A549 (cell line): ENCODE measurements at regions not wholly inside any gene's neighbourhood (a gene's known extent, or its start where the extent isn't known, plus 50 kb on each side); places are given as distances from the start of the nearest gene placed in this dataset.

ENCODE experiments used
- ATAC-seq, 2 experiments: fragments of 200-7000 bp in 1 of 2; fragments of >200 bp in 1 of 2; cut with Nextera tagmentation in 1 of 2; cut with Tn5 transposase in 1 of 2; 3 replicates each; pipeline versions ENCODE4 v1.8.0 to v1.9.1; 2018 to 2020; ENCODE audit warnings: mild to moderate bottlenecking in 1 of 2, moderate library complexity in 1 of 2
- CTCF ChIA-PET: fragments of 300-600 bp; sonication (Branson Sonifier 250); formaldehyde crosslinking; extraction: SDS; loops from one replicate; lab custom pipeline; 2021; ENCODE audit warnings: antibody characterized with exemption, inconsistent platforms; lab: Yijun Ruan, JAX
- POLR2A ChIA-PET: fragments of 350-600 bp; formaldehyde crosslinking; extraction: SDS; loops from one replicate; lab custom pipeline; 2021; ENCODE audit warnings: antibody characterized with exemption, inconsistent platforms; lab: Yijun Ruan, JAX
- DNase-seq, 2 experiments: peaks; one replicate each; pipeline versions ENCODE4 v3.0.0 to v3.0.0-alpha.2; 2011 to 2016; ENCODE audit warnings: low read depth in 1 of 2, low spot score in 1 of 2
- FAIRE-seq: peaks from 2 replicates; lab custom pipeline; 2011; peaks lifted over from hg19 to GRCh38; lab: Jason Lieb, UNC
- H3K27ac ChIP-seq, 2 experiments: fragments of >200 bp; sonication (Bioruptor Twin); formaldehyde crosslinking; 3 replicates each; pipeline ENCODE4 v1.5.1; 2016 to 2017
- H3K4me1 ChIP-seq: fragments of >200 bp; sonication (Bioruptor Twin); formaldehyde crosslinking; 3 replicates; pipeline ENCODE4 v1.6.1; 2016
- H3K4me2 ChIP-seq: fragments of >200 bp; sonication (Bioruptor Twin); formaldehyde crosslinking; 3 replicates; pipeline ENCODE4 v1.6.1; 2016
- H3K4me3 ChIP-seq: fragments of >200 bp; sonication (Bioruptor Twin); formaldehyde crosslinking; 3 replicates; pipeline ENCODE4 v1.5.1; 2016
- H3K9me3 ChIP-seq: fragments of >200 bp; sonication (Bioruptor Twin); formaldehyde crosslinking; 3 replicates; pipeline ENCODE4 v1.6.1; 2016
- BHLHE40 ChIP-seq: IDR thresholded peaks from 2 replicates; pipeline ENCODE4 v1.6.1; 2012; ENCODE audit warnings: low read depth, low read length, inconsistent platforms
- CEBPB ChIP-seq, 2 experiments: fragments of >200 bp in 1 of 2; sonication (Bioruptor Twin) in 1 of 2; formaldehyde crosslinking in 1 of 2; IDR thresholded peaks; 2 replicates each; pipeline ENCODE4 v1.6.1; 2012 to 2016
- CHD2 ChIP-seq: fragments of 150-350 bp; IDR thresholded peaks from 2 replicates; pipeline ENCODE4 v1.6.1; 2014; ENCODE audit warnings: low read length; ENCODE audit not compliant: partially characterized antibody
- EHMT2 ChIP-seq: fragments of 200-600 bp; sonication (generic); IDR thresholded peaks from 2 replicates; pipeline ENCODE4 v1.6.1; 2016; ENCODE audit warnings: antibody characterized with exemption, low read depth, mild to moderate bottlenecking, moderate library complexity
- FOSB ChIP-seq: fragments of 250-450 bp; sonication (Bioruptor Pico); IDR thresholded peaks from 2 replicates; pipeline ENCODE4 v1.5.0; 2020; ENCODE audit warnings: mild to moderate bottlenecking, moderate library complexity
- GATA3 ChIP-seq: IDR thresholded peaks from 2 replicates; pipeline ENCODE4 v1.6.1; 2012; ENCODE audit warnings: borderline replicate concordance
- HOXA7 ChIP-seq: fragments of 250-450 bp; sonication (Bioruptor Pico); IDR thresholded peaks from 2 replicates; pipeline ENCODE4 v1.5.0; 2020; ENCODE audit warnings: mild to moderate bottlenecking, moderate library complexity
- JUN ChIP-seq, 2 experiments: fragments of >200 bp; sonication (Bioruptor Twin); formaldehyde crosslinking; IDR thresholded peaks; 2 replicates in 1 of 2; 3 replicates in 1 of 2; pipeline ENCODE4 v1.6.1; 2016 to 2017
- MAFK ChIP-seq: fragments of 450-650 bp; IDR thresholded peaks from 2 replicates; pipeline ENCODE4 v1.6.1; 2014; ENCODE audit not compliant: partially characterized antibody
- NPAS2 ChIP-seq: fragments of 250-450 bp; sonication (Bioruptor Pico); IDR thresholded peaks from 2 replicates; pipeline ENCODE4 v1.8.0; 2022; ENCODE audit warnings: mild to moderate bottlenecking, moderate library complexity, borderline replicate concordance
- PHF8 ChIP-seq: fragments of 200-600 bp; sonication (generic); IDR thresholded peaks from 2 replicates; pipeline ENCODE4 v1.6.1; 2016; ENCODE audit warnings: low read depth, mild to moderate bottlenecking, antibody characterized with exemption, moderate library complexity, borderline replicate concordance
- POLR2AphosphoS2 ChIP-seq: conservative IDR thresholded peaks from 2 replicates; pipeline ENCODE4 v1.6.1; 2012; ENCODE audit warnings: low read length, improper control_type of control experiment, inconsistent platforms
- RAD21 ChIP-seq, 2 experiments: fragments of >200 bp in 1 of 2; sonication (Bioruptor Twin) in 1 of 2; formaldehyde crosslinking in 1 of 2; IDR thresholded peaks in 1 of 2; conservative IDR thresholded peaks in 1 of 2; 2 replicates in 1 of 2; 3 replicates in 1 of 2; pipeline ENCODE4 v1.6.1; 2012 to 2018; ENCODE audit warnings: inconsistent platforms in 1 of 2
- RARB ChIP-seq: fragments of 250-450 bp; sonication (Bioruptor Pico); IDR thresholded peaks from 2 replicates; pipeline ENCODE4 v1.8.0; 2021; ENCODE audit warnings: mild to moderate bottlenecking, moderate library complexity
- RFX5 ChIP-seq: fragments of 450-650 bp; IDR thresholded peaks from 2 replicates; pipeline ENCODE4 v1.7.1; 2014; ENCODE audit warnings: antibody characterized with exemption, mild to moderate bottlenecking, moderate library complexity
- SREBF2 ChIP-seq: fragments of 450-650 bp; IDR thresholded peaks from 2 replicates; pipeline ENCODE4 v1.6.1; 2014; ENCODE audit warnings: mild to moderate bottlenecking, moderate library complexity
- TP53 ChIP-seq: fragments of 250-450 bp; sonication (Bioruptor Pico); IDR thresholded peaks from 2 replicates; pipeline ENCODE4 v1.5.0; 2021; ENCODE audit warnings: mild to moderate bottlenecking, moderate library complexity
- ZC3H11A ChIP-seq: fragments of 450-650 bp; IDR thresholded peaks from 2 replicates; pipeline ENCODE4 v1.6.1; 2014; ENCODE audit warnings: antibody characterized with exemption, mild to moderate bottlenecking
- ZFP36 ChIP-seq: fragments of 450-650 bp; IDR thresholded peaks from 2 replicates; pipeline ENCODE4 v1.6.1; 2014; ENCODE audit warnings: borderline replicate concordance; ENCODE audit not compliant: partially characterized antibody
- ZSCAN20 ChIP-seq: fragments of 250-450 bp; sonication (Bioruptor Pico); IDR thresholded peaks from 2 replicates; pipeline ENCODE4 v1.8.0; 2022; ENCODE audit warnings: mild to moderate bottlenecking, moderate library complexity
- WGBS: methylation state at CpG from one replicate; pipeline ENCODE4 v1.1.6; 2017; ENCODE audit errors: missing lambda C conversion rate; 5-methylcytosine and 5-hydroxymethylcytosine counted together
- TF ChIP-seq, protein P1 (sequence below): IDR thresholded peaks from 2 replicates; pipeline ENCODE4 v1.6.1; 2012
- TF ChIP-seq, protein P2 (sequence below): IDR thresholded peaks from 2 replicates; pipeline ENCODE4 v1.6.1; 2012; ENCODE audit warnings: low read depth, borderline replicate concordance
- TF ChIP-seq, protein P3 (sequence below): fragments of >200 bp; sonication (Bioruptor Twin); formaldehyde crosslinking; IDR thresholded peaks from 3 replicates; pipeline ENCODE4 v1.6.1; 2016
- TF ChIP-seq, protein P4 (sequence below): fragments of 150-350 bp; IDR thresholded peaks from 2 replicates; pipeline ENCODE4 v1.6.1; 2014; ENCODE audit warnings: low read depth, mild to moderate bottlenecking, low read length
- TF ChIP-seq, protein P5 (sequence below): IDR thresholded peaks from 2 replicates; pipeline ENCODE4 v1.6.1; 2012

DNA sequence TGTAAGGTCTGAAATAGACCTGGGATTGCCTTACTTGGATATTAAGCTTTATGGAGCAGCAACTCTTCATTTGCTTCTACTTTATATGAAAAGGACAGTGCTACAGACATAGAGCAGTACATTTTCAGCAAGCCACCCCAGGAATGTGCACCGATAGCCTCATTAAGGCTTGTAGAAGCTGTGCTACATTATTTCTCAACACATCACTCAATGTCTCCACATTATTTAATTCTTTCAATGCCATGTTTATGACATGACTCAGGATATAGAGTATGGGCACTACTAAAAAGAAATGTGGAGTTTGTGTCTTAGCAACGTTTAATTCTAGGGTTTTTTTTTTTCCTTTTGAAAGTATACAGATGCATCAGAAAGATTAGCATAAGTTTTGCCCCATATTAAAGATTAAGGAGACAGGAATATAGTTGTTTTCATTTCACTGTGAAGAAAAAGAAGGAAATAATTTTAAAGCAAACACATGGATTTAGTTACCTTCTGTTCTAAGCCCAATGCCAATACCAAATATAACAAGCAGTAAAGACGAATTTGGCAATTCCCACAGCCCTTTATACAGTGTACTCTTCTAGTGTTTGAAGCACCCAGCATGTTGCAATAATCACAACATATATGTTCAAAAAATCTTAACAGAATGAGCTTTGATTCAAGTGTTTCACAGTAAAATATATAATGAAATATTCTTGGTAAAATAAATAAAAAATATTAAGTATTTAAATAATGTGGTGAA, 2140.1 kb upstream of the AGA start:
- CTCF ChIA-PET: no interaction called here
- no peak overlapping the region for H3K27ac ChIP-seq
- no peak for TF ChIP-seq RAD21 (conservative IDR thresholded peaks at IDR 0.05 in 1 of 2, IDR thresholded peaks at IDR 0.05 in 1 of 2)
- no peak for TF ChIP-seq ZC3H11A
- no peak for TF ChIP-seq RFX5
- no peak for TF ChIP-seq EHMT2
- TF ChIP-seq RARB (CRISPR knock-in tag): no peak
- no peak for TF ChIP-seq POLR2AphosphoS2
- no peak for TF ChIP-seq BHLHE40
- TF ChIP-seq CHD2: no peak
- TF ChIP-seq, protein P1, sequence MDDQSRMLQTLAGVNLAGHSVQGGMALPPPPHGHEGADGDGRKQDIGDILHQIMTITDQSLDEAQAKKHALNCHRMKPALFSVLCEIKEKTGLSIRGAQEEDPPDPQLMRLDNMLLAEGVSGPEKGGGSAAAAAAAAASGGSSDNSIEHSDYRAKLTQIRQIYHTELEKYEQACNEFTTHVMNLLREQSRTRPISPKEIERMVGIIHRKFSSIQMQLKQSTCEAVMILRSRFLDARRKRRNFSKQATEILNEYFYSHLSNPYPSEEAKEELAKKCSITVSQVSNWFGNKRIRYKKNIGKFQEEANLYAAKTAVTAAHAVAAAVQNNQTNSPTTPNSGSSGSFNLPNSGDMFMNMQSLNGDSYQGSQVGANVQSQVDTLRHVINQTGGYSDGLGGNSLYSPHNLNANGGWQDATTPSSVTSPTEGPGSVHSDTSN: no peak
- TF ChIP-seq SREBF2: no peak
- no peak for TF ChIP-seq FOSB (CRISPR knock-in tag)
- no peak for TF ChIP-seq NPAS2 (CRISPR knock-in tag)
- TF ChIP-seq, protein P2, sequence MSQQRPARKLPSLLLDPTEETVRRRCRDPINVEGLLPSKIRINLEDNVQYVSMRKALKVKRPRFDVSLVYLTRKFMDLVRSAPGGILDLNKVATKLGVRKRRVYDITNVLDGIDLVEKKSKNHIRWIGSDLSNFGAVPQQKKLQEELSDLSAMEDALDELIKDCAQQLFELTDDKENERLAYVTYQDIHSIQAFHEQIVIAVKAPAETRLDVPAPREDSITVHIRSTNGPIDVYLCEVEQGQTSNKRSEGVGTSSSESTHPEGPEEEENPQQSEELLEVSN: no peak
- no peak for TF ChIP-seq HOXA7 (CRISPR knock-in tag)
- no peak for TF ChIP-seq MAFK
- no peak for TF ChIP-seq ZSCAN20 (CRISPR knock-in tag)
- no peak overlapping the region for H3K4me3 ChIP-seq
- POLR2A ChIA-PET: no interaction called here
- H3K9me3 ChIP-seq: no peaks in the 10 kb centered on the region
- no peak for FAIRE-seq
- ATAC-seq: no peak
- no peak for DNase-seq
- no peak overlapping the region for H3K4me2 ChIP-seq
- H3K4me1 ChIP-seq: no peaks in the 10 kb centered on the region
- WGBS: 13% methylated on average over 3 of the region's 3 CpGs

DNA sequence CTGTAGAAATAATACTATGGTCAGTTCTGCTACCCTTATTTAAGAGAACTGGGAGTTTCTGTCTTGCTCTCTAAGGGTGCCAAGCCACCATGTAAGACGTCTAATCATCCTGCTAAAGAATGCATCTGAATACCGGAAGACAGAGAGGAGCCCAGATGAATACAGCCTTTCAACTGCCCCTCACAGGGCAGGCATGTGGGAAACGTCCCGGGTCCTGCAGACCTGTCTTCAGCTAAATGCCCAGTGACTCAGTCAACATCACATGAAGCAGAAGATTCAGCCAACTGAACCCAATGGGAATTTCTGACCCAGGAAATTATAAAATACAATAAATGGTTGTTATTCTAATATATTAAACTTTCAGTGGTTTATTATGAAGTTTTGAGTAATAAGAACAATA, 2141.0 kb upstream of the AGA start:
- Histone ChIP-seq H3K4me3 (no peak overlapping the region), H3K4me2 (no peak overlapping the region), H3K4me1 (no peaks in the 10 kb centered on the region), H3K27ac (no peak overlapping the region), H3K9me3 (no peaks in the 10 kb centered on the region)
- no peak for DNase-seq
- no peak for ATAC-seq
- FAIRE-seq: no peak
- CTCF ChIA-PET: no interaction called here
- WGBS: 13% methylated on average over 4 of the region's 4 CpGs
- POLR2A ChIA-PET: no interaction called here
- TF ChIP-seq, protein P3, sequence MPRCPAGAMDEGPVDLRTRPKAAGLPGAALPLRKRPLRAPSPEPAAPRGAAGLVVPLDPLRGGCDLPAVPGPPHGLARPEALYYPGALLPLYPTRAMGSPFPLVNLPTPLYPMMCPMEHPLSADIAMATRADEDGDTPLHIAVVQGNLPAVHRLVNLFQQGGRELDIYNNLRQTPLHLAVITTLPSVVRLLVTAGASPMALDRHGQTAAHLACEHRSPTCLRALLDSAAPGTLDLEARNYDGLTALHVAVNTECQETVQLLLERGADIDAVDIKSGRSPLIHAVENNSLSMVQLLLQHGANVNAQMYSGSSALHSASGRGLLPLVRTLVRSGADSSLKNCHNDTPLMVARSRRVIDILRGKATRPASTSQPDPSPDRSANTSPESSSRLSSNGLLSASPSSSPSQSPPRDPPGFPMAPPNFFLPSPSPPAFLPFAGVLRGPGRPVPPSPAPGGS: no peak
- TF ChIP-seq GATA3 (no peak), CEBPB (IDR thresholded peaks at IDR 0.05) (no peak), RFX5 (no peak), EHMT2 (no peak), HOXA7 (CRISPR knock-in tag) (no peak), TP53 (CRISPR knock-in tag) (no peak), RARB (CRISPR knock-in tag) (no peak), JUN (IDR thresholded peaks at IDR 0.05) (no peak), SREBF2 (no peak), PHF8 (no peak), ZFP36 (no peak)
- TF ChIP-seq, protein P4, sequence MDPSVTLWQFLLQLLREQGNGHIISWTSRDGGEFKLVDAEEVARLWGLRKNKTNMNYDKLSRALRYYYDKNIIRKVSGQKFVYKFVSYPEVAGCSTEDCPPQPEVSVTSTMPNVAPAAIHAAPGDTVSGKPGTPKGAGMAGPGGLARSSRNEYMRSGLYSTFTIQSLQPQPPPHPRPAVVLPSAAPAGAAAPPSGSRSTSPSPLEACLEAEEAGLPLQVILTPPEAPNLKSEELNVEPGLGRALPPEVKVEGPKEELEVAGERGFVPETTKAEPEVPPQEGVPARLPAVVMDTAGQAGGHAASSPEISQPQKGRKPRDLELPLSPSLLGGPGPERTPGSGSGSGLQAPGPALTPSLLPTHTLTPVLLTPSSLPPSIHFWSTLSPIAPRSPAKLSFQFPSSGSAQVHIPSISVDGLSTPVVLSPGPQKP: no peak
- TF ChIP-seq, protein P5, sequence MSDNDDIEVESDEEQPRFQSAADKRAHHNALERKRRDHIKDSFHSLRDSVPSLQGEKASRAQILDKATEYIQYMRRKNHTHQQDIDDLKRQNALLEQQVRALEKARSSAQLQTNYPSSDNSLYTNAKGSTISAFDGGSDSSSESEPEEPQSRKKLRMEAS: no peak
